Uterus (tissue), 3 donors: ENCODE measurements at regions not wholly inside any gene's neighbourhood (a gene's known extent, or its start where the extent isn't known, plus 50 kb on each side); places are given as distances from the start of the nearest gene placed in this dataset.

ENCODE experiments used
- DNase-seq, 2 donors: peaks; one replicate each; pipeline ENCODE4 v3.0.0-alpha.2; 2019 to 2020
- H3K27ac ChIP-seq, 2 donors: fragments of 200-600 bp; sonication (generic); 1 replicate in 1 of 2; 2 replicates in 1 of 2; pipeline ENCODE4 v1.5.1; 2016 to 2018
- H3K27me3 ChIP-seq, 2 donors: fragments of 200-600 bp; sonication (generic); one replicate each; pipeline ENCODE4 v1.5.1; 2018 to 2019; ENCODE audit warnings: control low read depth in 1 of 2
- H3K36me3 ChIP-seq, 2 donors: fragments of 200-600 bp; sonication (generic); one replicate each; pipeline ENCODE4 v1.5.1; 2019; ENCODE audit warnings: control low read depth in 1 of 2
- H3K4me1 ChIP-seq, 2 donors: fragments of 200-600 bp; sonication (generic); one replicate each; pipeline ENCODE4 v1.5.1; 2018 to 2019; ENCODE audit warnings: control low read depth in 1 of 2
- H3K4me3 ChIP-seq, 2 donors: fragments of 200-600 bp; sonication (generic); 1 replicate in 1 of 2; 2 replicates in 1 of 2; pipeline ENCODE4 v1.5.1; 2018 to 2019; ENCODE audit warnings: mild to moderate bottlenecking in 1 of 2
- H3K9me3 ChIP-seq, 2 donors: fragments of 200-600 bp; sonication (generic); one replicate each; pipeline ENCODE4 v1.5.1; 2019; ENCODE audit warnings: control low read depth in 1 of 2
- POLR2A ChIP-seq, 2 donors: fragments of 450-650 bp; IDR thresholded peaks; one replicate each; pipeline ENCODE4 v1.6.1; 2016; ENCODE audit warnings: antibody characterized with exemption in 2 of 2, mild to moderate bottlenecking in 1 of 2, moderate library complexity in 1 of 2
- intact Hi-C: fragments of 100-400 bp; cut with DNase I; formaldehyde crosslinking; loops from one replicate; pipeline ENCODE4 v1.15.1; 2023; ENCODE audit warnings: low total_unique reads
- TF ChIP-seq, protein P1 (sequence below), 4 experiments: fragments of 200-600 bp in 2 of 4; fragments of 450-650 bp in 2 of 4; sonication (generic) in 2 of 4; IDR thresholded peaks; one replicate each; pipeline ENCODE4 v1.5.1; 2016 to 2019; ENCODE audit warnings: antibody characterized with exemption in 4 of 4, mild to moderate bottlenecking in 2 of 4, moderate library complexity in 1 of 4
- donor health status: DM: yes; HTN: yes; CAD: no.

- no peak overlapping the region for H3K4me3 ChIP-seq
- TF ChIP-seq, protein P1, sequence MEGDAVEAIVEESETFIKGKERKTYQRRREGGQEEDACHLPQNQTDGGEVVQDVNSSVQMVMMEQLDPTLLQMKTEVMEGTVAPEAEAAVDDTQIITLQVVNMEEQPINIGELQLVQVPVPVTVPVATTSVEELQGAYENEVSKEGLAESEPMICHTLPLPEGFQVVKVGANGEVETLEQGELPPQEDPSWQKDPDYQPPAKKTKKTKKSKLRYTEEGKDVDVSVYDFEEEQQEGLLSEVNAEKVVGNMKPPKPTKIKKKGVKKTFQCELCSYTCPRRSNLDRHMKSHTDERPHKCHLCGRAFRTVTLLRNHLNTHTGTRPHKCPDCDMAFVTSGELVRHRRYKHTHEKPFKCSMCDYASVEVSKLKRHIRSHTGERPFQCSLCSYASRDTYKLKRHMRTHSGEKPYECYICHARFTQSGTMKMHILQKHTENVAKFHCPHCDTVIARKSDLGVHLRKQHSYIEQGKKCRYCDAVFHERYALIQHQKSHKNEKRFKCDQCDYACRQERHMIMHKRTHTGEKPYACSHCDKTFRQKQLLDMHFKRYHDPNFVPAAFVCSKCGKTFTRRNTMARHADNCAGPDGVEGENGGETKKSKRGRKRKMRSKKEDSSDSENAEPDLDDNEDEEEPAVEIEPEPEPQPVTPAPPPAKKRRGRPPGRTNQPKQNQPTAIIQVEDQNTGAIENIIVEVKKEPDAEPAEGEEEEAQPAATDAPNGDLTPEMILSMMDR (IDR thresholded peaks at IDR 0.05) = no peak
- no peak for TF ChIP-seq POLR2A (IDR thresholded peaks at IDR 0.05)
- DNase-seq = no peak
- intact Hi-C loops = no loop called here
- no peaks in the 10 kb centered on the region for H3K36me3 ChIP-seq
- no peaks in the 10 kb centered on the region for H3K4me1 ChIP-seq
- H3K27ac ChIP-seq = no peak overlapping the region
- H3K9me3 ChIP-seq = no peaks in the 10 kb centered on the region
- H3K27me3 ChIP-seq = no peaks in the 10 kb centered on the region
Observed at GRCh38 chr3:186487819-186488218, 56.4 kb downstream of the CRYGS start.

DNA sequence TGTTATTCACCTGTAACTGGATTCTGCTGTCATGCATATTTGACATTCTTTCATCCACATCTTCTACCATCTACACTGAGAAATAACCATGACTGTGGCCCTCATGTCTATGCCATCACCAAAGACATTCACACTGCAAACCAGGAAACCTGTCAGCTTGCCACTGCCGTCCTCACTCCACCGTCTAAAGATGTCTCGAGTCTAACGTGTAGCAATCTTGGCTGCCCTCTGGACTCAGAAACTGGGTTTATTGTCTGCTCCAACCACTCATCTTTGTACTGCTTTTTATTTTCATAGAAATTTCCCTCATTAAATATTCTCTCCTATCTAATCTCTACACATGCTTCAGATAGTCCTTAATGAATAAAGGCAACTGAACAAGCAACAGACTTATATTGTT, 57.1 kb downstream of the CRYGS start:
- H3K27me3 ChIP-seq = no peaks in the 10 kb centered on the region
- no peaks in the 10 kb centered on the region for H3K9me3 ChIP-seq
- intact Hi-C loops = no loop called here
- no peaks in the 10 kb centered on the region for H3K4me1 ChIP-seq
- DNase-seq = no peak
- H3K4me3 ChIP-seq = no peak overlapping the region
- no peak overlapping the region for H3K27ac ChIP-seq
- no peak for TF ChIP-seq POLR2A (IDR thresholded peaks at IDR 0.05)
- TF ChIP-seq, protein P1 (IDR thresholded peaks at IDR 0.05) = no peak
- no peaks in the 10 kb centered on the region for H3K36me3 ChIP-seq

DNA sequence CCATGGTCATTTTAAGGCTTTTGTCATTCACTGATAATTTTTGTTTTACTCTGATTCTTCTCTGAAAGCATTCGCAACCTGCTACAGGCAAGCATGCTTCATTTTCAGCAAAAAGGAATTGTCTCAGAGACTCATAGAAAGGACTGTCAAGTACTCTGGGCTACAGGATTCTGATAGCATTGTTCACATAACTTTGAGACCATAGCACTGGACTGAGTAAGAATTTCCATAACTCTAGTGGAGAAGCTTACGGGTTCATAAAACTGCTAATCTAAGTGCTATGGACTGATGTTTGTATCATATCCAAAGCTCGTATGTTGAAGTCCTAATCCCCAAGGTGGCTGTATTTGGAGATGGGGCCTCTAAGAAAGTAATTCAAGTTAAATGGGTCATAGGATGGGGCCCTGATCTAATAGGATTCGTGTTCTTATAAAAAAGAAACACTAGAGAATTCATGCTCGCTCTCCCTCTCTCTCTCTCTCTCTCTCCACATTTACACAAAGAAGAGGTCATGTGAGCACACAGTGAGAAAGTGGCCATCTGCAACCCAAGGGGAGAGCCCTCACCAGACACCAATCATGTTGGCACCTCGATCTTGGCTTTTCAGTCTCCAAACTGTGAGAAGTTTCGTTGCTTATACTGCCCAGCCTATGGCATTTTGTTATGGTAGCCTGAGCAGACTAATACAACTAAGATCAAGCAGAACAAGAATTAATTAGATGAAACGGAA, 60.4 kb downstream of the CRYGS start:
- H3K9me3 ChIP-seq = no peaks in the 10 kb centered on the region
- H3K27me3 ChIP-seq = no peaks in the 10 kb centered on the region
- no peak for TF ChIP-seq POLR2A (IDR thresholded peaks at IDR 0.05)
- TF ChIP-seq, protein P1 (IDR thresholded peaks at IDR 0.05) = no peak
- no peak overlapping the region for H3K27ac ChIP-seq
- no peak overlapping the region for H3K4me3 ChIP-seq
- no peaks in the 10 kb centered on the region for H3K36me3 ChIP-seq
- no peaks in the 10 kb centered on the region for H3K4me1 ChIP-seq
- no peak for DNase-seq
- intact Hi-C loops = no loop called here

DNA sequence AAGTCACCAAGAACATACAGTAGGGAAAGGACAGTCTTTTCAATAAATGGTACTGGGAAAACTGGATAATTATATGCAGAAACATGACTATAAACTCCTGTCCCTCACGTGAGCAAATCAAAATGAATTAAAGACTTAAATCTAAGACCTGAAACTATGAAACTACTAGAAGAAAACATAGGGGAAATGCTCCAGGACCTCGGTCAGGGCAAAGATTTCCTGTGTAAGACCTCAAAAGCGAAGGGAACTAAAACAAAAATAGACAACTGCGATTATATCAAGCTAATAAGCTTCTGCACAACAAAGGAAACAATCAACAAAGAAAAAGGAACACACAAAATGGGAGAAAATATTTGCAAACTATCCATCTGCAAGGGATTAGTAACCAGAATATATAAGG, 62.7 kb downstream of the CRYGS start:
- Histone ChIP-seq H3K36me3 (no peaks in the 10 kb centered on the region), H3K9me3 (no peaks in the 10 kb centered on the region), H3K27me3 (no peaks in the 10 kb centered on the region), H3K4me3 (no peak overlapping the region), H3K27ac (no peak overlapping the region), H3K4me1 (no peaks in the 10 kb centered on the region)
- intact Hi-C loops = no loop called here
- TF ChIP-seq, protein P1 (IDR thresholded peaks at IDR 0.05) = no peak
- no peak for TF ChIP-seq POLR2A (IDR thresholded peaks at IDR 0.05)
- no peak for DNase-seq

DNA sequence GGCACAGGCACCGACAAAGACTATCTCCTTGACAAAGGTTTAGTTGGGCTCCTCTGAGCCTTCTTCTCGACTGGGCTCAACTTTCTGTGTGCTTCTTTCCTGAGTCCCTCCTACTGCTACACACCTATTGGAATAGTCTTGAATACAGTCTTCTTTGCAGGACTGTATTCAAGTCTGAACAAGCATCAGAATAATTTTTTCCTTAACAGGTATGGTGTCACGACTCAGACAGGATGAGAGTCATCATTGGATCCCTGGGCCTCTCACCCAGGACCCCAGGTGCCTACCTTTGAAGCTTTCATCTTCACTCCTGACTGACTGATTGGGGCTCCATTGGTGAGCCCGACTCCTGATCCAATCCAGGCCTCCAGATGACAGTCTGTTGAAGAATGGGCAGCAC, 66.3 kb downstream of the CRYGS start:
- no peak for DNase-seq
- Histone ChIP-seq H3K9me3 (no peaks in the 10 kb centered on the region), H3K27ac (no peak overlapping the region), H3K4me1 (no peaks in the 10 kb centered on the region), H3K27me3 (no peaks in the 10 kb centered on the region), H3K4me3 (no peak overlapping the region), H3K36me3 (no peaks in the 10 kb centered on the region)
- no peak for TF ChIP-seq POLR2A (IDR thresholded peaks at IDR 0.05)
- TF ChIP-seq, protein P1 (IDR thresholded peaks at IDR 0.05) = no peak
- intact Hi-C loops = no loop called here
